Stimulated activated CD4-positive, alpha-beta T cell treated with anti-CD3 and anti-CD28 coated beads, Interleukin-2, amount 100 ng/mL, for 48 hours (primary cell): ENCODE measurements at regions not wholly inside any gene's neighbourhood (a gene's known extent, or its start where the extent isn't known, plus 50 kb on each side); places are given as distances from the start of the nearest gene placed in this dataset.
"Not testable (repeated sequence)": the region's sequence is repeated elsewhere in the genome, so short reads cannot be mapped to it uniquely, and the experiment has no call there.

Source experiments
- DNase-seq, 2 donors: peaks; one replicate each; pipeline ENCODE4 v3.0.0-alpha.2; 2020

DNA sequence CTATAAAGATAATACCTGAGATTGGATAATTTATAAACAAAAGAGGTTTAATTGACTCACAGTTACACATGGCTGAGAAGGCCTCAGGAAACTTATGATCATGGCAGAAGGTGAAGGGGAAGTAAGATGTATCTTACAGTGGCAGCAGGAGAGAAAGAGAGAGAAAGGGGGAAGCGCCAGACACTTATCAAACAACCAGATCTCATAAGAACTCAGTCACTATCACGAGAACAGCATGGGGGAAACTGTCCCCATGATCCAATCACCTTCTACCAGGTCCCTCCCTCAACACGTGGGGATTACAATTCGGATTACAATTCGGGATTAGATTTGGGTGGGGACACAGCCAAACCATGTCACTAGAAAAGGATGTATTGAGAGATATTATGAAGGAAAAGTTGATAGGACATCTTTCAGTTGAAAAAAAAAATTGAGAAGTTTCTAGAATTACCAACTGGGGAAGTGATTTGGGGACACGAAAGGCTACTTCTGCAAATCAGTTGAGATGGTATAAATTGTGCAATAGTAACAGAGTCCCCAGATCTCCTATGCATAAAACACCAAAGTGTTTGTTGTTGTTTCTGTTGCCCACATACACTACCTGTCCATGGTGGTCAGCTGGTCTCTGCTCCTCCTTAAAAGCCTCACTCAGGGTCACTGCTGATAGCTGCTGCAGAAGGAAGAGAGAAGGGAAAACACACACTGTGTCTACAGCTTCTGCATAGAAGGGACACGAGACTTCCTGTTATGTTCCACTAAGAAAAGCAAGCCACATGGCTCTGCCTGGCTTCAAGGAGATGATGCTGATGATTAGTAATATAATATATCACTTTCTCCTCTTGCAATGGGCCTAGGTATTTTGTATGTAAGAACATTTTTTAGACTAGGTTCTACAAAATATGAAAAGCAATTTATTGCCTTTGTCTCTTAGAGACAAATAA lies 465.5 kb downstream of the PDZRN4 start:
- DNase-seq, result no peak

DNA sequence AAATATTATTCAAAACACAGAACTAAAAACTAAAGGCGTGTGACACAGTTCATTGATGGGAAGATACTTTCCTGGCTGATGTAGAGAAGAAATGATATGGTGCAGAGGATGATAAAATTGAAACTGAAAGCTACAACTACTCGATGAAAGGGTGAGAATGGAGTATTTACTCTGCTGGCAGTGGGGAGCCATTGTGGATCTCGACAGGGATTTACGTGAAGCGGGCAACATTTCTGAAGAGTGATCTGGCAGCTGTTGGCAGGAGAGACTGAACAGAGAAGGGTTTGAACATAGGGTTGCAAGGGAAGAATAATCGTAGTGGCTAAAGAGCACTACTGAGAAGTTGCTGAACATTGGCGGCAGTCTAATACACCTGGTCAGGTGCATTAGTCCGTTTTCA lies 464.9 kb downstream of the PDZRN4 start:
- no peak for DNase-seq

DNA sequence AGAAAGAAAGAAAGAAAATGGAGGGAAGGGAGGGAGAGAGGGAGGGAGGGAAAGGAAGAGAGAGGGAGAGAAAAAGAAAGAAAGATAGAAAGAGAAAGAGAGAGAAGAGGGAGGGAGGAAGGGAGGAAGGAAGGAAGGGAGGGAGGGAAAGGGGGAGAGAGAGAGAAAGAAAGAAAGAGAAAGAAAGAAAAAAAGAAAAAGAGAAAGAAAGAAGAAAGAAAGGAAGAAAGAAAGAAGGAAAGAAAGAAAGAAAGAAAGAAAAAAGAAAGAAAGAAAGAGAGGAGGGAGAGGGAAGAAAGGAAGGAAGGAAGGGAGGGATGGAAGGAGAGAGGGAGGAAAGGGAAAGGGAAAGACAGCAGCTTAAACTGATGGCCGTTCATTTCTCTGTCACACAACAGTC lies 457.5 kb downstream of the PDZRN4 start:
- DNase-seq, result no peak

DNA sequence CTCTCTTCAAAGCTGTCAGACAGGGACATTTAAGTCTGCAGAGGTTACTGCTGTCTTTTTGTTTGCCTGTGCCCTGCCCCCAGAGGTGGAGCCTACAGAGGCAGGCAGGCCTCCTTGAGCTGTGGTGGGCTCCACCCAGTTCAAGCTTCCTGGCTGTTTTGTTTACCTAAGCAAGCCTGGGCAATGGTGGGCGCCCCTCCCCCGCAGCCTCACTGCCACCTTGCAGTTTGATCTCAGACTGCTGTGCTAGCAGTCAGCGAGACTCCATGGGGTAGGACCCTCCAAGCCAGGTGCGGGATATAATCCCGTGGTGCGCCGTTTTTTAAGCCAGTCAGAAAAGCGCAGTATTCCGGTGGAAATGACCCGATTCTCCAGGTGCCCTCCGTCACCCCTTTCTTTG lies 454.7 kb downstream of the PDZRN4 start:
- not testable (repeated sequence) for DNase-seq

DNA sequence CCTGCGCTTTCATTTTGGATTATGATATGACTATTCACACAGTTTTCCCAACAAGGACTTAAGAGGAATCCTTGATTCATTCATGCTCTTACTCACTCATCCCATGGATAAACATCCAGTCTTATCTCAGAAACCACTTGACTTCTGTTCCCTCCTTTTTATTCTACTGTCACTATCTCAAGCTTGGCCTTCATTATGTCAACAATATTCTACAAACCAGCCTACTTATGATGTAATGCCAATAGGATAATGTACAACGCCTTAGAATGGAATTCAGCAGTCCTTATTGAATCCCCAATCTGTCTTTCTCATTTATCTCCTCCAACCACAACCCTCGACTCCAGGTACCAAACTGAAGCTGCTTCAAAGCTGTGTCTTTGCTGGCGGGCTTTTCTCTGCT lies 448.5 kb downstream of the PDZRN4 start:
- no peak for DNase-seq

DNA sequence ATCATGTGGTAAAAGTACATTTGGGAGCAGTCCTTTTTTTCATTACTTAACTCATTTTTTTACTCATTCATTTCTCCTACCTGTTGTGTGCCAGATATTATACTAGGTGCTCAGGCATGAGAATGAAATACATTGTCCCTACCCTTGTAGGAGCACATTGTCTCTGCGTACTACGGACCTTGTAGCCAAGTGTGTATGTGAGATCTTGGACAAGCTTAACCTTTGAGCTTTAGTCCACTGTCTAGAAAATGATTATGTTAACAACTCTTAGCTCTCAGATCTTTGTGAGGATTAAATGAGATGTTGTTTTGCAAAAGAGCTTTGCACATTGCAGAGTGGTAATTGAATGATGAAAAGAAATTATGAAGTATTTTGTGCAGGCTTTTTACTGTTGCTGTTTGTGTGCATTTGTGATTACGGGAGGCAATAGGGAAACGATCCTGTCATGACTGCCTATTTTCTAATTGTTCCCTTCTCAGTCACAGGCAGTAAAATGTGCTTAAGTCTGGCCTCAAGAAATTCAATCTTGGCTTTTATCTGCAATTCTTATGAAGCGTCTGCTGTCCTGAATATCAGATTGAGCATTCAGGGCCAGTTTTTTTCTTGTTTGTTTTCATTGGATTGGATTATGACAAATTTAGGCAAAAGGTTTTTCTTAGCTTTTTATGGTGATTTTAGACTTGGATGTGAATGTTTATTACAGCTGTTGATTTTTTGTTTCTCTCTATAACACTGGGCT lies 447.7 kb downstream of the PDZRN4 start:
- DNase-seq, result no peak

DNA sequence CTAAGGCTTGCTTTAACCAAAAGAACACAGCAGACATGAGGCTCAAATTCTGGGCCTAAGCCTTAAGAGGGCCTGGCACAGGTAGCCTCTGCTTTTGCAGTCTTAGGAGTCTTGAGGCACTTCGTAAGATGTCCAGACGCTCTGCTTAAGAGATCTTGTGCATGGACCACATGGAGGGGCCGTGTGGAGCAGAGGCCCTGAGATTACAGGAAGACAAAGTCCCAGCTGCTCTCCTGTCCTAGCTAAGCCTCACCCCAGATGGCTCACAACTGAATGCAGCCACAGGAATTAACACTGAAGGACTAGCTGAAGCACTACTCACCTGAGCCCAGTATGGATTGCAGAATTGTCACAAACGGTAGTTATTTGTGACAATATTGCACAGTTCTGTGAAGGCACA lies 446.0 kb downstream of the PDZRN4 start:
- no peak for DNase-seq

DNA sequence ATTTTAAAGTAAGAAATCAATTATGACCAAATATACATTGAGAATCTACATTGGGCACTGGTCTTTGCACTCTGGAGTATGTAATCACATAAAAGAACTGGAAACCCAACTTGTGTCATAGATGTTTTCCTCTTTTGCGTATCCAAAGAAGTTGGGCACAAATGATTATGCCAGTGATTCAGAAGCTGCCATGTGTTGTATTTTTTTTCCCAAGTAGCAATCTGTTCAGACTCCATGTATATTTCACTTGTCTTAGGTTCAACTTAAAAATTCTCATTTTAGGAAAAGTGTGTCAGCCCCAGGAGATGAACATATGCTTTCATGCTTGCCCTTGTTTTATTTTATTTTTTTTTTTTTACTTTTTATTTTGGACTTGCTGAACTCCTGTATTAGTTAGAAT lies 441.5 kb downstream of the PDZRN4 start:
- DNase-seq, result no peak

DNA sequence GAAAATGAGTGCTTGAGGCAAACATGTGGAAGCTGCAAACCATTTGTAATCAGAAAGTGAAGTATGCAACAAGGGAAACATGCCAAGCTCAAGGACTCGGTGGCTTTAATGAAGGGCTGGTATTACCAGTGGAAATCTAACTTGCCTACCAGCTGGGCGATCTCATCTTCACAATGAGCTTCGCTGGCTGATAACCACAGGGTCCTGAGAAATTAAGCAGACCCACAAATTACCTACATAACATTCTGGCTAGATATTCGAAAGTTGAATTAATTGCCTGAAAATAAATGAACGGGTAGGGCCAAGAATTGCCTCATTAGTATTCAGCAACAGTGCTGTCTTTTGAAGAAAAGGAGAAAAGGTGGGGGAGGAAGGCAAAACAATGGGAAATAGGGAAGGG lies 439.4 kb downstream of the PDZRN4 start:
- DNase-seq, result no peak

DNA sequence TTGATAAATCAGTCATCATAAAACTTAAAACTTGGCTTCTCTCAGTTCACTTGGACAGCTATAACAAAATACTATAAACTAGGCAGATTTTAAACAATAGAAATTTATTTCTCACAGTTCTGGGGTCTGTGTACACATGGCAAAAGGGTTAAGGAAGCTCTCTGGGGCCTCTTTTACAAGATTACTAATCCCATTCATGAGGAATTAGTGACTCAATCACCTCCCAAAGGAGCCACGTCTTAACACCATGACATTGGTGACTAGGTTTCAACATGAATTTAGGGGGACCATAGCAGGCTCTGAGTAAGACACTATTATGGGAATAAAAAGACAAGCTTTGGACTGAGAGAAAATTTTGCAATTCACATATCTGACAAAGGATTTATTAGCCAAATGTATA lies 436.5 kb downstream of the PDZRN4 start:
- DNase-seq, result no peak
